Right lobe of liver (tissue), 4 donors: ENCODE measurements at regions not wholly inside any gene's neighbourhood (a gene's known extent, or its start where the extent isn't known, plus 50 kb on each side); places are given as distances from the start of the nearest gene placed in this dataset.

ENCODE experiments used
- POLR2A ChIP-seq: fragments of 450-650 bp; IDR thresholded peaks from one replicate; pipeline ENCODE4 v1.6.1; 2017; ENCODE audit warnings: antibody characterized with exemption, mild to moderate bottlenecking
- TF ChIP-seq, protein P1 (sequence below), 4 donors: fragments of 200-600 bp in 3 of 4; fragments of 450-650 bp in 1 of 4; IDR thresholded peaks; one replicate each; pipeline versions ENCODE4 v1.5.1 to v1.8.0; 2016 to 2022; ENCODE audit warnings: antibody characterized with exemption in 4 of 4, mild to moderate bottlenecking in 2 of 4
- donor health status: DM: no; HTN: no; CAD: no.
- donor health status: DM: no; HTN: no; CAD: no.
- donor health status: DM: no; HTN: yes; CAD: no.

DNA sequence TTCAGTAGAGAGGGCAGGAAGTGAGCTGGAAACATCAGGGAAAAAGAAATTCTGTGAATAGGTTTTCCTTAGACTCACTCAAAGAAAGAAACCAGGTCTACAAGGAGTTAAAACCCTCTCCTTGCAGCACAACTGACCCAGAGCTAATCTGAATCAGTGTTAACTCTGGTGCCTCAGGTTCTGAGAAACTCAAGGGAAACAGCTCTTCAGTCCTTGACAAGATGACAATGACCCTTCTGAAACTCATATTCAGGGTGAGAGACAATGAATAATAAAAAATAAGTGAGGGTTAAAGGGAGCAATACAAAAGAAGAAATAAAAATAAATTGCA is 903.6 kb downstream of the STPG2 start:
- no peak for TF ChIP-seq POLR2A
- TF ChIP-seq, protein P1, sequence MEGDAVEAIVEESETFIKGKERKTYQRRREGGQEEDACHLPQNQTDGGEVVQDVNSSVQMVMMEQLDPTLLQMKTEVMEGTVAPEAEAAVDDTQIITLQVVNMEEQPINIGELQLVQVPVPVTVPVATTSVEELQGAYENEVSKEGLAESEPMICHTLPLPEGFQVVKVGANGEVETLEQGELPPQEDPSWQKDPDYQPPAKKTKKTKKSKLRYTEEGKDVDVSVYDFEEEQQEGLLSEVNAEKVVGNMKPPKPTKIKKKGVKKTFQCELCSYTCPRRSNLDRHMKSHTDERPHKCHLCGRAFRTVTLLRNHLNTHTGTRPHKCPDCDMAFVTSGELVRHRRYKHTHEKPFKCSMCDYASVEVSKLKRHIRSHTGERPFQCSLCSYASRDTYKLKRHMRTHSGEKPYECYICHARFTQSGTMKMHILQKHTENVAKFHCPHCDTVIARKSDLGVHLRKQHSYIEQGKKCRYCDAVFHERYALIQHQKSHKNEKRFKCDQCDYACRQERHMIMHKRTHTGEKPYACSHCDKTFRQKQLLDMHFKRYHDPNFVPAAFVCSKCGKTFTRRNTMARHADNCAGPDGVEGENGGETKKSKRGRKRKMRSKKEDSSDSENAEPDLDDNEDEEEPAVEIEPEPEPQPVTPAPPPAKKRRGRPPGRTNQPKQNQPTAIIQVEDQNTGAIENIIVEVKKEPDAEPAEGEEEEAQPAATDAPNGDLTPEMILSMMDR (IDR thresholded peaks at IDR 0.05), result no peak
